Left forelimb (tissue), 1 donor: ENCODE measurements at regions not wholly inside any gene's neighbourhood (a gene's known extent, or its start where the extent isn't known, plus 50 kb on each side); places are given as distances from the start of the nearest gene placed in this dataset.
"Not testable (repeated sequence)": the region's sequence is repeated elsewhere in the genome, so short reads cannot be mapped to it uniquely, and the experiment has no call there.

Experiments used
- DNase-seq: peaks from one replicate; pipeline ENCODE4 v3.0.0-alpha.2; 2018; ENCODE audit warnings: low spot score

- peak; percentile 84 for DNase-seq
Measured at GRCh38 chr4:3880615-3881120, 114.5 kb downstream of the ADRA2C start.

GRCh38 chr4:3882316-3882885 is 116.2 kb downstream of the ADRA2C start:
- DNase-seq, result not testable (repeated sequence)

GRCh38 chr4:3884261-3884660 is 118.1 kb downstream of the ADRA2C start:
- not testable (repeated sequence) for DNase-seq

- not testable (repeated sequence) for DNase-seq
Measured at GRCh38 chr4:3893590-3893989, 127.4 kb downstream of the ADRA2C start.

- not testable (repeated sequence) for DNase-seq
Measured at GRCh38 chr4:3894086-3894959, 128.1 kb downstream of the ADRA2C start.

- DNase-seq, result no peak
Measured at GRCh38 chr4:3896441-3896840, 130.3 kb downstream of the ADRA2C start.

GRCh38 chr4:3896871-3897578 is 130.8 kb downstream of the ADRA2C start:
- DNase-seq, result not testable (repeated sequence)

- no peak for DNase-seq
Measured at GRCh38 chr4:3898098-3898497, 131.9 kb downstream of the ADRA2C start.

- DNase-seq, result not testable (repeated sequence)
Measured at GRCh38 chr4:3898928-3899327, 132.7 kb downstream of the ADRA2C start.

- DNase-seq, result not testable (repeated sequence)
Measured at GRCh38 chr4:3904264-3904955, 138.2 kb downstream of the ADRA2C start.

GRCh38 chr4:3909616-3910015 is 143.4 kb downstream of the ADRA2C start:
- DNase-seq, result not testable (repeated sequence)

GRCh38 chr4:3910161-3910950 is 144.2 kb downstream of the ADRA2C start:
- not testable (repeated sequence) for DNase-seq

GRCh38 chr4:3911252-3911856 is 145.2 kb downstream of the ADRA2C start:
- DNase-seq, result no peak

GRCh38 chr4:3914511-3914910 is 148.3 kb downstream of the ADRA2C start:
- DNase-seq, result not testable (repeated sequence)

GRCh38 chr4:3919509-3919908 is 153.3 kb downstream of the ADRA2C start:
- DNase-seq, result not testable (repeated sequence)

- DNase-seq, result not testable (repeated sequence)
Measured at GRCh38 chr4:3921902-3922301, 155.7 kb downstream of the ADRA2C start.

GRCh38 chr4:3925841-3926240 is 159.7 kb downstream of the ADRA2C start:
- DNase-seq, result not testable (repeated sequence)

GRCh38 chr4:3926271-3926670 is 160.1 kb downstream of the ADRA2C start:
- DNase-seq, result not testable (repeated sequence)

GRCh38 chr4:3926969-3927755 is 161.0 kb downstream of the ADRA2C start:
- not testable (repeated sequence) for DNase-seq

- DNase-seq, result not testable (repeated sequence)
Measured at GRCh38 chr4:3929431-3929830, 163.2 kb downstream of the ADRA2C start.
